Fibroblast of upper back skin (primary cell): ENCODE measurements at regions not wholly inside any gene's neighbourhood (a gene's known extent, or its start where the extent isn't known, plus 50 kb on each side); places are given as distances from the start of the nearest gene placed in this dataset.

Experiments
- DNase-seq: peaks from one replicate; pipeline ENCODE4 v3.0.0-alpha.2; 2013

GRCh38 chr16:85348065-85348840 lies 236.0 kb upstream of the CIBAR2 start:
- no peak for DNase-seq

- DNase-seq = no peak
Observed at GRCh38 chr16:85348911-85349334, 236.7 kb upstream of the CIBAR2 start.

- no peak for DNase-seq
Observed at GRCh38 chr16:85349365-85350145, 237.3 kb upstream of the CIBAR2 start.

GRCh38 chr16:85350146-85350728 lies 238.0 kb upstream of the CIBAR2 start:
- no peak for DNase-seq

- DNase-seq = peak; percentile 96
Observed at GRCh38 chr16:85350973-85351372, 238.7 kb upstream of the CIBAR2 start.

- no peak for DNase-seq
Observed at GRCh38 chr16:85353013-85353412, 240.7 kb upstream of the CIBAR2 start.

- DNase-seq = no peak
Observed at GRCh38 chr16:85353839-85354685, 241.8 kb upstream of the CIBAR2 start.

GRCh38 chr16:85354686-85355514 lies 242.6 kb upstream of the CIBAR2 start:
- peak; percentile 99 for DNase-seq

GRCh38 chr16:85355515-85355837 lies 243.2 kb upstream of the CIBAR2 start:
- no peak for DNase-seq

GRCh38 chr16:85356157-85356556 lies 243.9 kb upstream of the CIBAR2 start:
- no peak for DNase-seq

GRCh38 chr16:85357323-85357722 lies 245.1 kb upstream of the CIBAR2 start:
- no peak for DNase-seq

- no peak for DNase-seq
Observed at GRCh38 chr16:85357924-85358505, 245.7 kb upstream of the CIBAR2 start.

GRCh38 chr16:85358704-85359146 lies 246.5 kb upstream of the CIBAR2 start:
- no peak for DNase-seq

GRCh38 chr16:85359147-85359822 lies 247.0 kb upstream of the CIBAR2 start:
- DNase-seq = no peak

GRCh38 chr16:85360323-85361277 lies 248.3 kb upstream of the CIBAR2 start:
- DNase-seq = no peak

- DNase-seq = no peak
Observed at GRCh38 chr16:85361441-85362118, 249.3 kb upstream of the CIBAR2 start.

- DNase-seq = no peak
Observed at GRCh38 chr16:85362443-85362842, 250.2 kb upstream of the CIBAR2 start.

GRCh38 chr16:85363427-85363826 lies 249.7 kb upstream of the GSE1 start:
- no peak for DNase-seq

- peak; percentile 91 for DNase-seq
Observed at GRCh38 chr16:85363881-85364280, 249.2 kb upstream of the GSE1 start.
